Epithelial cell of esophagus (primary cell): ENCODE measurements at regions not wholly inside any gene's neighbourhood (a gene's known extent, or its start where the extent isn't known, plus 50 kb on each side); places are given as distances from the start of the nearest gene placed in this dataset.

Experiments
- DNase-seq: peaks from one replicate; pipeline ENCODE4 v3.0.0; 2010; ENCODE audit warnings: low read depth
- H3K4me3 ChIP-seq: 2 replicates; pipeline ENCODE4 v1.5.1; 2011; ENCODE audit warnings: mild to moderate bottlenecking, low read length, control low read depth
- CTCF ChIP-seq: IDR thresholded peaks from 2 replicates; pipeline ENCODE4 v1.5.1; 2011; ENCODE audit warnings: low read depth, mild to moderate bottlenecking, low read length, control low read depth, inconsistent platforms; ENCODE audit not compliant: insufficient read depth; ENCODE audit errors: missing control alignments

GRCh38 chr4:127143460-127144195 is 489.1 kb upstream of the INTU start:
- no peak overlapping the region for H3K4me3 ChIP-seq
- peak; percentile 40 for DNase-seq
- no peak for TF ChIP-seq CTCF

DNA sequence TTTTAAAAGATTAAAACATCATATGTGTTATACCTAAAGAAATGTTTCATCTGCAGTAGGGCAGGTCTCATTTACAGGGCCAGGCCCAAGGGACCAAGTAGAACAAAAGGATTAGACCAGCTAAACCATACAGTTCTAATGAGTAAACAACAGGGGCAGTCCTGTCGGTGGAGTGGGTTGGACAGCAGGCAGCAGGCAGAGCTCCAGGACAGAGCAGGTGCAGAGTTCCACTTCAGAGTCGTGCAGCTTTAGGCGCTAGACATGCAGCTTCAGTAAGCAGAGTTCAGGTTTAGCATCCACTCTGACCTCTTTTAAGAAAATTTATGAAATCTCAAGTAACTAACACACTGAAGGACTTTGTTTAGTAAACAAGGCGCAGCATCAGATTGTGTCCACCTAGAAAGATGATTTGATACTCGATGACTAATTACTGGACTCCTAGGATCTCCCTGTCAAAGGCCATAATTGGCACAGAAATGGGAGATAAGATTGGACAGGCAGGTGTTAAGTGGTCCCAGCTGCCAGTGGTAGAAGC is 487.7 kb upstream of the INTU start:
- no peak for DNase-seq
- no peak overlapping the region for H3K4me3 ChIP-seq
- TF ChIP-seq CTCF, result no peak

DNA sequence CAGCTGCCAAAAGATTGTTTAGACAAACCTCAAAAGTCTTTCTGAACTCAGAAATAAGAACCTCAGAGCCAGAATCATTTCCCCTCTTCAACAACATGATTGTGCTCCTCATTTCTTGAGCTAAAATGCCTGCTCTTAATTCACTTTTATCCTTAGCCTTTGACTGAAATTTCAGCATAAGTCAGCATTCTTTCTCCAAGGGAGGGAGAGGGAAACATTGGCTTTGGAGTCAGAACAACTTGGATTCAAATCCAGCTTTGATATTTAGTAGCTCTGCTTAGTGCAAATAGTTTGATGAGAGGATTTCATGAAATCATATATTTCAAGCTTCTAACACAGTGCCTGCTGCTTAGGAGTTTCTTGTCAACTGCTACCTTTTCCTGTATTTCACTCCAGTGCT is 484.6 kb upstream of the INTU start:
- no peak for TF ChIP-seq CTCF
- H3K4me3 ChIP-seq, result no peak overlapping the region
- DNase-seq, result no peak

- H3K4me3 ChIP-seq, result no peak overlapping the region
- no peak for TF ChIP-seq CTCF
Measured at GRCh38 chr4:127149086-127149485, 483.7 kb upstream of the INTU start.

GRCh38 chr4:127151941-127152340 is 480.8 kb upstream of the INTU start:
- DNase-seq, result no peak
- no peak overlapping the region for H3K4me3 ChIP-seq
- no peak for TF ChIP-seq CTCF

More at GRCh38 chr4:127149086-127149485, 483.7 kb upstream of the INTU start:
- no peak for DNase-seq

DNA sequence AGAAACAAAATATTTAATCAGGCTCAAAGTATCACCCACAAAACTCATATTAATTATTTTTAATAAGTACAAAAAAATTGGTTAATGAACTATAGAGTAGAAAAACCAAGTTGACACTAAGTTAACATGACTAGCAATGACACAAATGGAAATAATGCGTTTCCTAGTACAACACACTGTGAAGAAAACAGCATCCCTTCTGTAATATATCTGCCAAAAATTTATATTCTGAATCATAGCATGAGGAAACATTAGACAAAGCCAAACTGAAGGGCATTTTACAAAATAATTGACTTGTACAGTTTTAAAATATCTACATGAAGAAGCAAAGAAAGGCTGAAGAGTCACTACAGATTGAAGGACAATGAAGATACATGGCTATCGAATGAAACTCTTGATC is 477.6 kb upstream of the INTU start:
- no peak for TF ChIP-seq CTCF
- no peak overlapping the region for H3K4me3 ChIP-seq
- DNase-seq, result no peak

- no peak overlapping the region for H3K4me3 ChIP-seq
- TF ChIP-seq CTCF, result no peak
- DNase-seq, result no peak
Measured at GRCh38 chr4:127155555-127155954, 477.2 kb upstream of the INTU start.
